PFSK-1 (cell line): ENCODE measurements at regions not wholly inside any gene's neighbourhood (a gene's known extent, or its start where the extent isn't known, plus 50 kb on each side); places are given as distances from the start of the nearest gene placed in this dataset.

Source experiments
- POLR2AphosphoS5 ChIP-seq: IDR thresholded peaks from 2 replicates; pipeline ENCODE4 v1.6.1; 2012; ENCODE audit warnings: low read depth, mild to moderate bottlenecking, control low read depth, low read length, moderate library complexity
- TAF1 ChIP-seq: IDR thresholded peaks from 2 replicates; pipeline ENCODE4 v1.6.1; 2012; ENCODE audit warnings: low read length, control low read depth, borderline replicate concordance; ENCODE audit not compliant: insufficient read depth

- no peak for TF ChIP-seq POLR2AphosphoS5
- TF ChIP-seq TAF1, result no peak
Observed at GRCh38 chr7:116399819-116400218, 99.7 kb upstream of the CAV2 start.
